ENCODE measurements at regions not wholly inside any gene's neighbourhood (a gene's known extent, or its start where the extent isn't known, plus 50 kb on each side); places are given as distances from the start of the nearest gene placed in this dataset.

GRCh38 chr16:22751104-22751667 is 62.8 kb upstream of the HS3ST2 start:
- Histone ChIP-seq H3K4me3 (ENCODE audit: low read depth in 2 of 2, low read length in 1 of 2) (no peak overlapping the region), H3K4me2 (no peak overlapping the region), H3F3A (replicated peaks; ENCODE audit: insufficient read depth) (no peaks in the 10 kb centered on the region), H3K36me3 (replicated peaks in 1 of 2; ENCODE audit: control insufficient read depth in 1 of 2, insufficient read depth in 2 of 2, low read length in 1 of 2) (no peaks in the 10 kb centered on the region), H3K27ac (ENCODE audit: low read depth in 2 of 2, low read length in 1 of 2) (no peak overlapping the region), H3K4me1 (ENCODE audit: control insufficient read depth in 1 of 2, insufficient read depth in 2 of 2, low read depth in 1 of 2, low read length in 1 of 2) (peaks cover 0 to 15% of the 10 kb centered on the region in 2 experiments; a peak in 1 of 4 replicates), H3K79me2 (ENCODE audit: insufficient read depth) (no peaks in the 10 kb centered on the region), H3K9me3 (no peaks in the 10 kb centered on the region), H3K27me3 (ENCODE audit: insufficient read depth) (no peaks in the 10 kb centered on the region), H3K9me2 (no peaks in the 10 kb centered on the region), H2AFZ (ENCODE audit: low read depth) (no peak overlapping the region), H4K20me1 (ENCODE audit: insufficient read depth) (no peaks in the 10 kb centered on the region), H3K9ac (no peak overlapping the region)
- no peak for DNase-seq
- ChIA-PET POLR2A (no interaction called here), CTCF (interaction anchor here (1.3 kb wide), 1 partner anchor 14 kb away, joined by 3 read pairs; no protein-coding TSS in a partner anchor)
- WGBS (ENCODE audit: low lambda C conversion rate): 21% methylated on average over 4 of the region's 5 CpGs
- no peak for TF ChIP-seq SMC3 (IDR thresholded peaks at IDR 0.05; ENCODE audit: low read depth, low read length)
- no peak for TF ChIP-seq TEAD4 (IDR thresholded peaks at IDR 0.05; ENCODE audit: borderline replicate concordance, insufficient read depth)
- no peak for TF ChIP-seq NFIC (IDR thresholded peaks at IDR 0.05; ENCODE audit: borderline replicate concordance)

GRCh38 chr16:22751685-22752084 is 62.3 kb upstream of the HS3ST2 start:
- H3F3A ChIP-seq (replicated peaks; ENCODE audit: insufficient read depth): no peaks in the 10 kb centered on the region
- H3K79me2 ChIP-seq (ENCODE audit: insufficient read depth): no peaks in the 10 kb centered on the region
- H3K36me3 ChIP-seq (replicated peaks in 1 of 2; ENCODE audit: control insufficient read depth in 1 of 2, insufficient read depth in 2 of 2, low read length in 1 of 2): no peaks in the 10 kb centered on the region
- WGBS (ENCODE audit: low lambda C conversion rate): 6% methylated on average over 2 of the region's 2 CpGs
- no peak overlapping the region for H2AFZ ChIP-seq (ENCODE audit: low read depth)
- no peak overlapping the region for H3K9ac ChIP-seq
- DNase-seq: no peak
- no peak overlapping the region for H3K4me2 ChIP-seq
- no peak for TF ChIP-seq RFX5 (IDR thresholded peaks at IDR 0.05; ENCODE audit: low read length)
- TF ChIP-seq NFIC (IDR thresholded peaks at IDR 0.05; ENCODE audit: borderline replicate concordance): no peak
- no peak for TF ChIP-seq TEAD4 (IDR thresholded peaks at IDR 0.05; ENCODE audit: borderline replicate concordance, insufficient read depth)
- TF ChIP-seq FOXM1 (IDR thresholded peaks at IDR 0.05; ENCODE audit: low read depth): no peak
- no peak overlapping the region for H3K4me3 ChIP-seq (ENCODE audit: low read depth in 2 of 2, low read length in 1 of 2)
- H3K4me1 ChIP-seq (ENCODE audit: control insufficient read depth in 1 of 2, insufficient read depth in 2 of 2, low read depth in 1 of 2, low read length in 1 of 2): peaks cover 0 to 15% of the 10 kb centered on the region in 2 experiments; a peak in 1 of 4 replicates
- H3K9me2 ChIP-seq: no peaks in the 10 kb centered on the region
- ChIA-PET CTCF (interaction anchor here (1.3 to 1.5 kb wide), 2 partner anchors 12 to 14 kb away, joined by 3 to 4 read pairs; no protein-coding TSS in a partner anchor), POLR2A (no interaction called here)
- H3K27ac ChIP-seq (ENCODE audit: low read depth in 2 of 2, low read length in 1 of 2): no peak overlapping the region
- no peaks in the 10 kb centered on the region for H3K9me3 ChIP-seq
- no peaks in the 10 kb centered on the region for H3K27me3 ChIP-seq (ENCODE audit: insufficient read depth)
- H4K20me1 ChIP-seq (ENCODE audit: insufficient read depth): no peaks in the 10 kb centered on the region

GRCh38 chr16:22753451-22753850 is 60.5 kb upstream of the HS3ST2 start:
- H4K20me1 ChIP-seq (ENCODE audit: insufficient read depth): no peaks in the 10 kb centered on the region
- POLR2A ChIA-PET: no interaction called here
- TF ChIP-seq FOXM1 (IDR thresholded peaks at IDR 0.05; ENCODE audit: low read depth) (no peak), TEAD4 (IDR thresholded peaks at IDR 0.05; ENCODE audit: borderline replicate concordance, insufficient read depth) (no peak), USF2 (IDR thresholded peaks at IDR 0.05; ENCODE audit: borderline replicate concordance, low read depth, low read length) (no peak), RFX5 (IDR thresholded peaks at IDR 0.05; ENCODE audit: low read length) (no peak), SIN3A (IDR thresholded peaks at IDR 0.05; ENCODE audit: borderline replicate concordance, low read depth, low read length) (no peak), RXRA (IDR thresholded peaks at IDR 0.05; ENCODE audit: borderline replicate concordance, low read depth) (no peak), MAX (IDR thresholded peaks at IDR 0.05; ENCODE audit: low read depth) (no peak), EP300 (IDR thresholded peaks at IDR 0.05; ENCODE audit: borderline replicate concordance in 1 of 2, low read depth in 1 of 2, low read length in 1 of 2) (no peak), NFIC (IDR thresholded peaks at IDR 0.05; ENCODE audit: borderline replicate concordance) (no peak), RAD21 (IDR thresholded peaks at IDR 0.05; ENCODE audit: low read length) (no peak), JUND (IDR thresholded peaks at IDR 0.05) (no peak), TCF12 (IDR thresholded peaks at IDR 0.05) (no peak), TAF1 (IDR thresholded peaks at IDR 0.05; ENCODE audit: borderline replicate concordance, low read depth, low read length) (no peak), CHD2 (IDR thresholded peaks at IDR 0.05; ENCODE audit: low read length, partially characterized antibody) (no peak), EZH2phosphoT487 (IDR thresholded peaks at IDR 0.05; ENCODE audit: borderline replicate concordance, low read depth) (no peak)
- no peak overlapping the region for H2AFZ ChIP-seq (ENCODE audit: low read depth)
- H3K4me3 ChIP-seq (ENCODE audit: low read depth in 2 of 2, low read length in 1 of 2): no peak overlapping the region
- H3K4me2 ChIP-seq: no peak overlapping the region
- peaks cover 0 to 15% of the 10 kb centered on the region in 2 experiments; a peak in 1 of 4 replicates for H3K4me1 ChIP-seq (ENCODE audit: control insufficient read depth in 1 of 2, insufficient read depth in 2 of 2, low read depth in 1 of 2, low read length in 1 of 2)
- 6% methylated on average over 2 of the region's 2 CpGs for WGBS (ENCODE audit: low lambda C conversion rate)
- no peaks in the 10 kb centered on the region for H3F3A ChIP-seq (replicated peaks; ENCODE audit: insufficient read depth)
- H3K9ac ChIP-seq: no peak overlapping the region
- no peaks in the 10 kb centered on the region for H3K79me2 ChIP-seq (ENCODE audit: insufficient read depth)
- DNase-seq: no peak
- no peaks in the 10 kb centered on the region for H3K36me3 ChIP-seq (replicated peaks in 1 of 2; ENCODE audit: control insufficient read depth in 1 of 2, insufficient read depth in 2 of 2, low read length in 1 of 2)
- no peaks in the 10 kb centered on the region for H3K9me2 ChIP-seq
- no peak overlapping the region for H3K27ac ChIP-seq (ENCODE audit: low read depth in 2 of 2, low read length in 1 of 2)
- no peaks in the 10 kb centered on the region for H3K27me3 ChIP-seq (ENCODE audit: insufficient read depth)
- CTCF ChIA-PET: interaction anchor here (1.3 to 1.8 kb wide), 2 partner anchors 60 to 224 kb away, joined by 3 to 8 read pairs; no protein-coding TSS in a partner anchor
- H3K9me3 ChIP-seq: no peaks in the 10 kb centered on the region

Measured in SK-N-SH (cell line).